Iris pigment epithelial cell (primary cell): ENCODE measurements at regions not wholly inside any gene's neighbourhood (a gene's known extent, or its start where the extent isn't known, plus 50 kb on each side); places are given as distances from the start of the nearest gene placed in this dataset.
A peak's percentile ranks its signal among the peaks of the same experiment; 100 is the strongest.

ENCODE experiments used
- DNase-seq: peaks from one replicate; pipeline ENCODE4 v3.0.0-alpha.2; 2011; ENCODE audit warnings: low read depth

DNA sequence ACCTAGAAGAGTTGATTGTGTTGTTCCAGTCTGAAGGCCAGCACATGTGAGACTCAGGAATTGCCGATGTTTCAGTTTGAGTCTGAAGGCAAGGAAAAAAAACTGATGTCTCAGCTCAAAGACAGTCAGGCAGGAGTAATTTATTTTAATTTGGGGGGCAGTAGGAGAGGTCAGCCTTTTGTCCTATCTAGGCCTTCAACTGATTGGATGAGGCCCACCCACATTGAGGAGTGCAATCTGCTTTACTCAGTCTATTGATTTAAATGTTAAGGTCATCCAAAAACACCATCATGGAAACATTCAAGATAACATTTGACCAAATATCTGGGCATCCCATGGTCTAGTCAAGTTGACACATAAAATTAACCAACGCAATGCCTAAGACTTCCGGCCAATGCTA is 288.9 kb downstream of the CDK5RAP2 start:
- no peak for DNase-seq

GRCh38 chr9:120289990-120290975 is 289.7 kb downstream of the CDK5RAP2 start:
- peak; percentile 17 for DNase-seq

DNA sequence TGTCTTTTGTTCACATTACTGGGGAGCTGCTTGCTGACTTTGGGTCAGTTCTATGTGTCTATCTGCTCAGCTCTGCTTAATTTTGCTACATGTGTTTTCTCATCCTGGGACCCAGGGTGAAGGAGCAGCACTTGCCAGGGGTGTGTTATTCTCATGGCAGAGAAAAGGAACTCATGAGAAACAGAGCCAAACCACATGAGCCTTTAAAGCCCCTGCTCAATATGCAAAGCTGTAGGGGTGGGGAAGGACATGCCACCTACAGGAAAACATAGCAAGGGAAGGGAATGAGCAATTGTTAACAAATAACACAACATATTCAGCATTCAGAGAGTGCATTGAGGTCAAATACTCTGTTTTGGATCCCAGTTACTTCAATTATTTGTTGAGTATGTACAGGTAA is 290.9 kb downstream of the CDK5RAP2 start:
- no peak for DNase-seq

- no peak for DNase-seq
Measured at GRCh38 chr9:120286530-120286929, 293.4 kb downstream of the CDK5RAP2 start.

DNA sequence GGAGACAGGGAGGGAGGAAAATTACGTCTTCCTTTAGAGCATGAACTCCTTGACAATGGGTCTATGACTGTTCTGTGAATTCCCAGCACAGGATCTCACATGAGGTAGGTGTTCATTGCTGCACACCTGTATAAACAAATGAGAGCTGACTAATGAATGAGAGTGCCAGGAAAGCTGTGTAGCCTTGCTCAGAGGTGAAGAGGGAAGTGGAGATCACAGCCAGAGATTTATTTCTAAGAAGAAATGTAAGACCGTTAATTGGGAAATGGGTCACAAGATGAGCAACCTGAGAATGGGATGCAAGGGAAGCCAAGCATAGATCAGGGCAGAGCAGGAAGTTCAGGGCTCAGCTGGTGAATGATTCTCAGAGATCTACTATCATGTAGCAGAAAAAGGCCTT is 295.1 kb downstream of the CDK5RAP2 start:
- no peak for DNase-seq

DNA sequence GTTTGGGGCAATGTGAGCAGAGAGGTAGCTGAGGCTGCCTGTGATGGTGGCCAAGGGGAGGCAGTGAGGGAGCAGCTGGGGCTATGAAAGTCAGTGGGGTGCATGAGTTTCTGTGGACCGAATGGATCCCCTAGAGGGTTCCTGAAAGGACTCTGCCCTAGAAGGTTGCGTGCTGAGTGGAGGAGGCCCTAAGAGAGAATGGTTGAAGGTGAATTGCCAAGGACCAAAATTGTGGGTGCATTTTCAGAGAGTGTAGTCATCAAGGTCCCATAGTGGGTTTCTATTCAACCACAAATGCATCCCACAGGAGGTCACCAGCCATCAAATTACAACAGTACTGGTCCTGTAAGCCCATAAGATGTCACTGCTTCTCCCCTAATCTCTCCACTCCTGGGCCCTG is 298.3 kb downstream of the CDK5RAP2 start:
- DNase-seq: no peak

GRCh38 chr9:120267929-120268328 is 312.0 kb downstream of the CDK5RAP2 start:
- DNase-seq: no peak

DNA sequence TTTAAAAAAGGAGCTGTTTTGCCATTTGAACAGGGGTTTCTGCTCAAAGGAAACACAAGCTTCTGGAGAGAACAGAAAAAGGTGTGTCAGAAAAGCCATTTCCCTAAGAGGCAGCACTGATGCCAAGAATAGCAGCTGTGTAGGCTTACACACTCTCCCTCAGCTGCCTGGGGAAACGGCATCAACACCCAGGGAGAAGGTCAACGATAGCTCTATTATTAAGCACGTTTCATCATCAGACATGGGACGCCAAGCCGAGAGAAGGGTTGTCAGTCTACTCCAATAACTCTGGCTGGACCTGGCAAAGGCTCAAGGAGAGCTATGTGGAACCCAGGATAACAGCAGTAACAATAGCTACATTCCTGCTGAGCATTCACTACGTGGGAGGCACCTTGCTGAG is 314.2 kb downstream of the CDK5RAP2 start:
- no peak for DNase-seq

DNA sequence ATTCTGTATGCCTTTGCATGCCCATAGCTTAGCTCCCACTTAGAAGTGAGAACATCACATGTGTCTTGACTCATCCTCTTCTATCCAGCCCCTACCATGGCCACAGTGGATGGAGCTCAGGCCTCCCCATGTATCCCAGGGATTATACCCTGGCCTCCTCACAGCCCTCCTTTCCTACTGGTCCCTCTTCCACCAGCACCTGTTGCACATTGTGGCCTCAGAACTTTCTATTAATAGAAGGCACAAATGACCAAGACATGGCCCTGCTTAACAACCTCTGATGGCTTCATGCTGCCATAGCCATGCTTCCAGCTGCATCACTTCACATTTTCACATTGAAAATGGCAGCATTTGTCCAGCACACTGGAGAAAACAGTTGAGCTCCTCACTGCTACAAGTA is 315.4 kb downstream of the CDK5RAP2 start:
- no peak for DNase-seq

DNA sequence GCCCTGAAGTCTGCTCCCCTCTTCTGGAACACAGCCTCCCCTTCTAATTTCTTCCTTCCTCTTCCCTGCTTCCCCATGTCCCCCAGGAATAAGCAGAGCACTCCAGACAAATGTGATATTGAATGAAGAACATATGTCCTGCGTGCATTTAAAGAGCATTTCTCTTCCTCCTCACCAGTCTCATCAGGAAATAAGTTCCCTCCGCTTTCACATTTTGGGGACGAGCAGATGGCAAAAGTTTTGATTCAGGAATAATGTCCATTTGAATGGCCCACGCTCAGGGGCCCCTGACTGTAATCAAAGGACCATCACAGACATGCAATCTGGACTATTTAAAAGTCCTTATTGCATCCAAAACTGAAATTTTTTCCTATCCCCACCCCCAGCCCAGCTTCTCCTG is 316.1 kb downstream of the CDK5RAP2 start:
- DNase-seq: no peak

DNA sequence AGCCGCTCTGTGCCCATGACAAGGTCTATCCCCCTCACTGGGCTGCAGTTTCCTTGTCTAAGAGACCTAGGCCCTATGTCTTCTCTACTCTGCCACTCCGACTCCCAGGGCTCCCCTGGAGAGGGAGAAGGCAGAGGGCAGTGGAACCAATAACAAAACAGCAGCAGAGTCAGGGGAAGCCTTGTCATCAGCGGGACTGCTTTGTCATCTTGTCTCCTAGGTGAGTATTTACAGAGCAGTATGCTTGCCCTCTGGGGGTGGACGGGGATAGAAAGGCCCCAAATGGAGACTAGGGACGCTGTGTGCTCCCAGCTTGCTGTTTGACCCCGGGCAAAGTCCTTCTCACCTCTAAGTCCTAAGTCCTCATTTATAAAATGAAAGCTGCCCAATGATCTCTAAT is 318.5 kb downstream of the CDK5RAP2 start:
- no peak for DNase-seq

- no peak for DNase-seq
Measured at GRCh38 chr9:120259100-120259499, 320.9 kb downstream of the CDK5RAP2 start.

- DNase-seq: no peak
Measured at GRCh38 chr9:120258096-120258495, 321.9 kb downstream of the CDK5RAP2 start.

DNA sequence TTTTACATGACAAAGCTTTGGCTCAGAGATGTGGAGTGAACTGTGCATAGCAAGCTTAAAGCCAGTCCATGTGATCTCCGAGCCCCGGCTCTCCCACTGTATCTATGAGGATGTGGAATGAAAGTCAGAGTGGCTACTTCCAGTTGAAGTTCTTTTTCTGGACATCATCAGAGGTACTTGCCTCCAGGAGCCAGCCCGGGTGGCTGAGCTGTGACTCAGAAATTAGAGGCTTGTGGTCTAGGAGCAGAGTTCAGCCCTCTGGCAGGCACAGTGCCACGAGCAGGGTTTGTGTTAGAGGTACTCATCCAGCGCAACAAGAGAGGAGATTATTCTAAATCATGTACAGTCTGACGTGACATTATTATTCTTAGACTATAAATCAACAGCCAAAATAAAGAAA is 322.5 kb downstream of the CDK5RAP2 start:
- DNase-seq: no peak

DNA sequence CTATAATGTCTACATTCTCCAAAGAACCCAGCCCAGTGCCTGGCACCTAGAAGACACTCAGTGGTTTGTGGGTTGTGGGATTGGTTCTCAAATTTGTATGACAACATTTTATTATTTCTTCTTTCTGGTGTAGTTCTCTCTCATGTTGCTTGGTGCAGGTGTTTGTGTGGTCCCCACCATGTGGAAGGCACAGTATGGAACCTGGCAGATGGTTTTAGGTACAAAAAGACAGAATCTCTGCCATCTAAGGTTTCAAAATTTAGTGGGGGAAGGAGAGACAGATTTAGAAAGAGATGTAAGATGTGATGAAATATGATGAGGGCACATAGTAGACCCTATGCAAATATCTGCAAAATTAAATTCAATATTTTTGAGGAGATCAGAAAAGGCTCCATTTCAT is 323.8 kb downstream of the CDK5RAP2 start:
- DNase-seq: no peak

GRCh38 chr9:120252248-120252647 is 327.7 kb downstream of the CDK5RAP2 start:
- peak; percentile 4 for DNase-seq

DNA sequence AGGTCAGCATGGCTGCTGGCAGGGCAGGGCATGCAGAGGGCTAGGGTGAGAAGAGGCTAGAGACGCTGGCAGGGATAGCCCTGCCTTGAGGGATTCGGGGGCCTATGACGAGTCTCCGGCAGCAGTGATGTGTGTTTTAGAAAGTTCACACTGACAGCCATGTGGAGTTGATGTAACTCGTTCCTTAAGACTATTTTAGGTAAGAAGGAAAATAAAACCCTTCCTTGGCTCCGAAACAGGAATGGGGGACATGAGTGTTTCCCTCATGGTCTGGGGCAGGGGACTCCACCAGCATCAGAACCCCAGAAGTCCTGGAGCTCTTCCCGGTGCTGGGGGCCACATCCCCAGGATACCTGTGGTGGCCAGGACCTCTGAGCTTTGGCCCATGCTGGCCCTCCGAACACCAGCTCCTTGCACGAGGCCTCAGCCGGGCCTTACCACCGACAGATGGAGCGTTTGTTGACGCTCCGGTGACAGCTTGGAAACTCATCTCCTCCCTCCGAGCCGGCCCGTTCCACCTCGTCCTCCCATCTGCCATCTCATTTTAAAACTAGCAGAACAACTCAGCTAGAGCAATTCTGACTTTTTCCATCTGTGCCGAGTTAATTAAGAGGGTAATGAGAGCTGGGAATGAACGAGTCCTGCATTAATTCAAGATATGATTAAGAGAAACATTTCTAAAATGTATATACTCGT is 337.7 kb downstream of the CDK5RAP2 start:
- no peak for DNase-seq

GRCh38 chr9:120236596-120236995 is 343.4 kb downstream of the CDK5RAP2 start:
- DNase-seq: no peak

GRCh38 chr9:120235081-120235480 is 344.9 kb downstream of the CDK5RAP2 start:
- DNase-seq: no peak

DNA sequence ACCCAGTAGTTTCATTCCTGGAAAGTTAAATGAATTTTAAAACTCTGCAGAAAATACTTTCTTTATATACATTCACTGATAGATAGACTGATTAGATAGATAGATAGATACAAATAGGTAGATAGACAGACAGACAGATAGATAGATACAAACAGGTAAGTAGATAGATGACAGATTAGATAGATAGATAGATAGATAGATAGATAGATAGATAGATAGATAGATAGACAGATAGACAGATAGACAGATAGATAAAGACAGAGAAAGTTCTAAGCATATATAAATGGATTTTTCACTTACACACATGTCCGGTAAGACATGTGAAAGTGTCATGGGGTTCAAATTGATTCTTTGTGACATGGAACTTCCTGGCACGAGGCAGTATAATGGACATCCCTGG is 349.7 kb downstream of the CDK5RAP2 start:
- no peak for DNase-seq

GRCh38 chr9:120221844-120222243 is 358.1 kb downstream of the CDK5RAP2 start:
- no peak for DNase-seq

DNA sequence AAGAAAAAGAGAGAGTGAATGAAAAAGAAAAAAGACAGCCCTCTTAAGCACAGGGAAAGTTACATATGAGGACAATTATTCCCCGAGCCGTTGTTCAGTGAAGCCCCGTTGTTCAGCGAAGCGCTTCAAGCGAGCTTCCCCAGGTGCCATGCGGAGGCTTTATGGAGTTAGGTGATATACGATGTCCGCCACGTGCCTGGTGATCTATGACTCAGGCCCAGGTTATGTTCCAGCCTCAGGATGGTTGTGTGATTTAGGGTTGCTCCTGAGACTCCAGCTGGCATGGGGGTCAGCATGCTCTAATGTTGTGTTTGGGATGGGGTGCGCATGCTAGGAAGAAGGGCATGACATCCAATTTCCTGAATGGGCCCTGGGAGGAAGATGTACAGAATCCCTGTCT is 365.6 kb downstream of the CDK5RAP2 start:
- no peak for DNase-seq

DNA sequence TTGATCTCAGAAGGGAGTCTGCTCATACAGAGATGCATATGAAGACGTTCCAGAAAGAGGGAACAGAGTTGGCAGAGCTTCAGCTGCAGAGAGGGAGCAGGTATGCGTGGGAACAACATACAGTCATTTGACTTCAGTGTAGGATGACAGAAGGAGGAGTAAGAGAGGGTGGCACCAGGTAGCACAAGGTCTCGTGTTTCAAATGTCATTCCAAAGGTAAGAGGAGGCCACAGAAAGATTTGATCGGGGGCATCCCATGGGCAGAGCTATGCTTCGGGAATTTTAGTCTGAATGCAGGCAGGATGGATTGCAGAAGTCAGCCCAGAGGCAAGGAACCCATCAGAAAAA is 367.1 kb downstream of the CDK5RAP2 start:
- DNase-seq: no peak
